ENCODE measurements at regions not wholly inside any gene's neighbourhood (a gene's known extent, or its start where the extent isn't known, plus 50 kb on each side); places are given as distances from the start of the nearest gene placed in this dataset.
A peak's percentile ranks its signal among the peaks of the same experiment; 100 is the strongest.

- H3K4me3 ChIP-seq, result no peak overlapping the region
- H3K27ac ChIP-seq, result no peak overlapping the region
- no peak for DNase-seq (ENCODE audit: low spot score)
- TF ChIP-seq CTCF (IDR thresholded peaks at IDR 0.05), result no peak
These were observed 429.5 kb upstream of the TNP1 start for GRCh38 chr2:217289177-217289906.

GRCh38 chr2:217288472-217289063, 428.7 kb upstream of the TNP1 start:
- H3K4me3 ChIP-seq, result no peak overlapping the region
- DNase-seq (ENCODE audit: low spot score), result no peak
- TF ChIP-seq CTCF (IDR thresholded peaks at IDR 0.05), result no peak

GRCh38 chr2:217286833-217287232, 427.0 kb upstream of the TNP1 start:
- TF ChIP-seq CTCF (IDR thresholded peaks at IDR 0.05), result no peak
- Histone ChIP-seq H3K27ac (no peak overlapping the region), H3K4me3 (no peak overlapping the region)
- DNase-seq (ENCODE audit: low spot score), result no peak

More at GRCh38 chr2:217288472-217289063, 428.7 kb upstream of the TNP1 start:
- H3K27ac ChIP-seq, result no peak overlapping the region

GRCh38 chr2:217285926-217286325, 426.1 kb upstream of the TNP1 start:
- DNase-seq (ENCODE audit: low spot score), result no peak
- TF ChIP-seq CTCF (IDR thresholded peaks at IDR 0.05), result no peak
- H3K27ac ChIP-seq, result no peak overlapping the region
- no peak overlapping the region for H3K4me3 ChIP-seq

- H3K27ac ChIP-seq, result no peak overlapping the region
- DNase-seq (ENCODE audit: low spot score), result no peak
- no peak overlapping the region for H3K4me3 ChIP-seq
- no peak for TF ChIP-seq CTCF (IDR thresholded peaks at IDR 0.05)
These were observed 423.6 kb upstream of the TNP1 start for GRCh38 chr2:217283460-217283859.

- no peak for DNase-seq (ENCODE audit: low spot score)
- Histone ChIP-seq H3K4me3 (no peak overlapping the region), H3K27ac (no peak overlapping the region)
- no peak for TF ChIP-seq CTCF (IDR thresholded peaks at IDR 0.05)
These were observed 422.7 kb upstream of the TNP1 start for GRCh38 chr2:217282531-217282930.

- TF ChIP-seq CTCF (IDR thresholded peaks at IDR 0.05), result no peak
- H3K27ac ChIP-seq, result peak overlapping the region in 1 of 2 donors; percentile 66
- H3K4me3 ChIP-seq, result no peak overlapping the region
- DNase-seq (ENCODE audit: low spot score), result no peak
These were observed 419.7 kb upstream of the TNP1 start for GRCh38 chr2:217279556-217279955.

All from coronary artery (tissue), 2 donors.